ENCODE measurements at regions not wholly inside any gene's neighbourhood (a gene's known extent, or its start where the extent isn't known, plus 50 kb on each side); places are given as distances from the start of the nearest gene placed in this dataset.

GRCh38 chr6:91434576-91434975, 847.7 kb upstream of the MAP3K7 start:
- Histone ChIP-seq H3K4me1 (no peaks in the 10 kb centered on the region), H3K9me3 (no peaks in the 10 kb centered on the region), H3K4me3 (no peak overlapping the region), H3K36me3 (no peaks in the 10 kb centered on the region), H3K27ac (no peak overlapping the region), H3K27me3 (no peaks in the 10 kb centered on the region)
- no peak for TF ChIP-seq CTCF (IDR thresholded peaks at IDR 0.05)
- DNase-seq (ENCODE audit: low spot score in 2 of 2), result no peak
- intact Hi-C loops (cut with DNase I), result no loop called here

- intact Hi-C loops (cut with DNase I), result no loop called here
- DNase-seq (ENCODE audit: low spot score in 2 of 2), result no peak
- Histone ChIP-seq H3K27me3 (no peaks in the 10 kb centered on the region), H3K4me1 (no peaks in the 10 kb centered on the region), H3K4me3 (no peak overlapping the region), H3K36me3 (no peaks in the 10 kb centered on the region), H3K27ac (no peak overlapping the region), H3K9me3 (no peaks in the 10 kb centered on the region)
- no peak for TF ChIP-seq CTCF (IDR thresholded peaks at IDR 0.05)
These were observed 847.0 kb upstream of the MAP3K7 start for GRCh38 chr6:91433660-91434534.

- Histone ChIP-seq H3K9me3 (no peaks in the 10 kb centered on the region), H3K4me1 (no peaks in the 10 kb centered on the region), H3K36me3 (no peaks in the 10 kb centered on the region), H3K27ac (no peak overlapping the region), H3K27me3 (no peaks in the 10 kb centered on the region), H3K4me3 (no peak overlapping the region)
- intact Hi-C loops (cut with DNase I), result no loop called here
- TF ChIP-seq CTCF (IDR thresholded peaks at IDR 0.05), result no peak
- no peak for DNase-seq (ENCODE audit: low spot score in 2 of 2)
These were observed 842.2 kb upstream of the MAP3K7 start for GRCh38 chr6:91428953-91429560.

- H3K4me3 ChIP-seq, result no peak overlapping the region
- no peak for DNase-seq (ENCODE audit: low spot score in 2 of 2)
These were observed 841.4 kb upstream of the MAP3K7 start for GRCh38 chr6:91428296-91428695.

GRCh38 chr6:91420243-91420642, 833.4 kb upstream of the MAP3K7 start:
- Histone ChIP-seq H3K9me3 (peaks cover 4 to 10% of the 10 kb centered on the region in 2 donors), H3K4me3 (no peak overlapping the region), H3K4me1 (no peaks in the 10 kb centered on the region), H3K36me3 (no peaks in the 10 kb centered on the region), H3K27me3 (no peaks in the 10 kb centered on the region), H3K27ac (no peak overlapping the region)
- intact Hi-C loops (cut with DNase I), result no loop called here
- no peak for DNase-seq (ENCODE audit: low spot score in 2 of 2)
- no peak for TF ChIP-seq CTCF (IDR thresholded peaks at IDR 0.05)

More at GRCh38 chr6:91428296-91428695, 841.4 kb upstream of the MAP3K7 start:
- intact Hi-C loops (cut with DNase I), result no loop called here
- Histone ChIP-seq H3K4me1 (no peaks in the 10 kb centered on the region), H3K9me3 (no peaks in the 10 kb centered on the region), H3K27ac (no peak overlapping the region), H3K27me3 (no peaks in the 10 kb centered on the region), H3K36me3 (no peaks in the 10 kb centered on the region)
- no peak for TF ChIP-seq CTCF (IDR thresholded peaks at IDR 0.05)
